Mucosa of descending colon (tissue), 3 donors: ENCODE measurements at regions not wholly inside any gene's neighbourhood (a gene's known extent, or its start where the extent isn't known, plus 50 kb on each side); places are given as distances from the start of the nearest gene placed in this dataset.

Experiments
- ATAC-seq: fragments of 200-7000 bp; cut with Tn5 transposase; one replicate; pipeline ENCODE4 v1.9.1; 2020; ENCODE audit warnings: mild to moderate bottlenecking, moderate library complexity
- DNase-seq, 3 donors: peaks; one replicate each; pipeline ENCODE4 v3.0.0-alpha.2; 2020
- H3K36me3 ChIP-seq: fragments of 200-600 bp; one replicate; pipeline ENCODE4 v1.8.0; 2021; ENCODE audit warnings: low read depth, mild to moderate bottlenecking
- H3K4me1 ChIP-seq: fragments of 200-600 bp; one replicate; pipeline ENCODE4 v1.8.0; 2021; ENCODE audit warnings: low read depth, mild to moderate bottlenecking
- H3K4me3 ChIP-seq: fragments of 200-600 bp; one replicate; pipeline ENCODE4 v1.8.0; 2021; ENCODE audit warnings: mild to moderate bottlenecking
- H3K9me3 ChIP-seq: fragments of 200-600 bp; one replicate; pipeline ENCODE4 v1.8.0; 2021; ENCODE audit warnings: mild to moderate bottlenecking
- intact Hi-C, 2 donors: fragments of 100-400 bp; cut with DNase I in 1 of 2; cut with micrococcal nuclease in 1 of 2; formaldehyde crosslinking; loops; one replicate each; pipeline versions ENCODE4 v1.11.0 to v1.11.1; 2022; cut with DNase I, micrococcal nuclease
- TF ChIP-seq, protein P1 (sequence below): fragments of 200-600 bp; IDR thresholded peaks from one replicate; pipeline ENCODE4 v1.8.0; 2022; ENCODE audit warnings: antibody characterized with exemption, mild to moderate bottlenecking
- donor health status: DM: no; HTN: no; CAD: no; lungs with moderate emphysema.
- donor health status: DM: no; HTN: no; CAD: no.
- donor health status: DM: no; HTN: yes; CAD: no.

DNA sequence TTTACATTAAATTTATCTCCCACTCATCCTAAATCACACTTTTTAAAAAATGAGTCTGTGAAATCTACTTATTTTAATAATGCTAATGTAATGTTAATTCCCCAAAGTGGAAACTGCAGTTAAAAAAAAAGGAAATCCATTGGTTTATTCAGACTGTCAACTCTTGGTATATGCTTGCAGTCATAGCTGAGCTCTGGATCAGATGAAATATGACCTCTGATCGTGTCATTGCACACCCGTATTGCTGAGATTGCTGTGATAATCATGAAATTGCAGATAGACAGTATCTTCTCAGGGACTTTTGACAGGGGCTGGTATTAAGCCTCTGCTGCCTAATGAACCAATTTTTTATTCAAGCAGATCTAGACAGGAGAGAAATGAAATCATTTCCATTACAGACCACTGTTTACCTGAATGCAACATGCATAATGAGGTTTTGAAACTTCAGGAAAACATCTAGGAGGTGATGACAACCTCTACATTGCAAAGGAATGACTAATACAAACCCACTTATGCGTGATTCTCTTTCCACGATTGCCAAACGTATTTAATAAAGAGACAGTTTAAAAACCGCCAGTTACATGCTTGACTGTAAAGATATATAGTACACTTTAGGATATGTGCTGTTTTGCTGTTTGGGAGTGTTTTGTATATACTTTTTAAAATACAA is 138.3 kb upstream of the PUDP start:
- TF ChIP-seq, protein P1, sequence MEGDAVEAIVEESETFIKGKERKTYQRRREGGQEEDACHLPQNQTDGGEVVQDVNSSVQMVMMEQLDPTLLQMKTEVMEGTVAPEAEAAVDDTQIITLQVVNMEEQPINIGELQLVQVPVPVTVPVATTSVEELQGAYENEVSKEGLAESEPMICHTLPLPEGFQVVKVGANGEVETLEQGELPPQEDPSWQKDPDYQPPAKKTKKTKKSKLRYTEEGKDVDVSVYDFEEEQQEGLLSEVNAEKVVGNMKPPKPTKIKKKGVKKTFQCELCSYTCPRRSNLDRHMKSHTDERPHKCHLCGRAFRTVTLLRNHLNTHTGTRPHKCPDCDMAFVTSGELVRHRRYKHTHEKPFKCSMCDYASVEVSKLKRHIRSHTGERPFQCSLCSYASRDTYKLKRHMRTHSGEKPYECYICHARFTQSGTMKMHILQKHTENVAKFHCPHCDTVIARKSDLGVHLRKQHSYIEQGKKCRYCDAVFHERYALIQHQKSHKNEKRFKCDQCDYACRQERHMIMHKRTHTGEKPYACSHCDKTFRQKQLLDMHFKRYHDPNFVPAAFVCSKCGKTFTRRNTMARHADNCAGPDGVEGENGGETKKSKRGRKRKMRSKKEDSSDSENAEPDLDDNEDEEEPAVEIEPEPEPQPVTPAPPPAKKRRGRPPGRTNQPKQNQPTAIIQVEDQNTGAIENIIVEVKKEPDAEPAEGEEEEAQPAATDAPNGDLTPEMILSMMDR = no peak

GRCh38 chrX:7285765-7286164 is 137.8 kb upstream of the PUDP start:
- intact Hi-C loops = no loop called here
- Histone ChIP-seq H3K4me3 (no peak overlapping the region), H3K36me3 (no peaks in the 10 kb centered on the region), H3K9me3 (no peaks in the 10 kb centered on the region), H3K4me1 (no peaks in the 10 kb centered on the region)
- ATAC-seq (no peak), DNase-seq (no peak)
- TF ChIP-seq, protein P1 = no peak

More for the DNA sequence above, 138.3 kb upstream of the PUDP start:
- Histone ChIP-seq H3K9me3 (no peaks in the 10 kb centered on the region), H3K4me3 (no peak overlapping the region), H3K4me1 (no peaks in the 10 kb centered on the region), H3K36me3 (no peaks in the 10 kb centered on the region)
- intact Hi-C loops = no loop called here
- no peak for ATAC-seq
- DNase-seq = no peak

GRCh38 chrX:7283741-7284140 is 135.8 kb upstream of the PUDP start:
- ATAC-seq = no peak
- intact Hi-C loops = no loop called here
- no peaks in the 10 kb centered on the region for H3K9me3 ChIP-seq
- no peak for DNase-seq
- no peaks in the 10 kb centered on the region for H3K36me3 ChIP-seq
- H3K4me1 ChIP-seq = no peaks in the 10 kb centered on the region
- H3K4me3 ChIP-seq = no peak overlapping the region
- TF ChIP-seq, protein P1 = no peak

DNA sequence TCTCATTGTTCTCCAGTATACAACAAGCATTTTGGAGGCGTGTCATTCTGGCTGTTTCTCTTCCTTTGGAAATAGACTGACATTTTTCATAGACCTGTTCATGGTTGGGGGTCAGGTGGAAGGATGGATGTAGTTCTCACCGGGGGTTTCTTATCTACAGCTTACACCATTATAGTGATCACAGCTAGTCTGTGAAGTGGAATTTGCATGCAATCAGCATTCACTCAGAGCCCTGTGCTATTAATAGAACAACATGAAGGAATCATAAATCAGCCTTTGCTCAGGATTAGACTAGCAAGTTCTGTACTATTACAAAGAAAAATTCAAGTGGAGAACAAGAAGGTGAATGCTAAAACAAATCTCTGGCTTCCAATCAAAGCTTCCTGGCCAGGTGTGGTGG is 132.6 kb upstream of the PUDP start:
- Histone ChIP-seq H3K4me1 (no peaks in the 10 kb centered on the region), H3K4me3 (no peak overlapping the region), H3K9me3 (no peaks in the 10 kb centered on the region), H3K36me3 (no peaks in the 10 kb centered on the region)
- no peak for DNase-seq
- intact Hi-C loops = no loop called here
- no peak for ATAC-seq
- TF ChIP-seq, protein P1 = no peak

DNA sequence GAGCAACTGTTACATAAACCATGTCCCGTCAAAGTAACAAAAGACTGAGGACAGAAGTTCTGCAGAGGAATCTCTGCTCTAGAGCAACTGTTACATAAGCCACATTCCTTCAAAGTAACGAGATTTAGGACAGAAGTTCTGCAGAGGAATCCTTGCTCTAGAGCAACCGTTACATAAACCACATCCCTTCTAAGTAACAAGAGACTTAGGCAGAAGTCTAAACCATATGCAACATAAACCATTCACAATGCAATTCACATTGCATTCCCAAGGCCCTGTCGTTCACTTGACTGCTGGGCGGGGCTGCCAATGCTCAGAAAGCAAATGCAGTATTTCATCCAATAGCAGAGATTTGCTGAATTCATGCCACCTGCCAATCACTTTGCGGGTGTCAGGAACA is 124.4 kb upstream of the PUDP start:
- intact Hi-C loops = no loop called here
- TF ChIP-seq, protein P1 = no peak
- Histone ChIP-seq H3K36me3 (no peaks in the 10 kb centered on the region), H3K9me3 (no peaks in the 10 kb centered on the region), H3K4me1 (no peaks in the 10 kb centered on the region), H3K4me3 (no peak overlapping the region)
- DNase-seq = no peak
- no peak for ATAC-seq

- Histone ChIP-seq H3K4me3 (no peak overlapping the region), H3K9me3 (no peaks in the 10 kb centered on the region), H3K36me3 (no peaks in the 10 kb centered on the region), H3K4me1 (no peaks in the 10 kb centered on the region)
- ATAC-seq = no peak
- intact Hi-C loops = no loop called here
- TF ChIP-seq, protein P1 = no peak
- DNase-seq = no peak
Observed at GRCh38 chrX:7270933-7271332, 123.0 kb upstream of the PUDP start.
